ENCODE measurements at regions not wholly inside any gene's neighbourhood (a gene's known extent, or its start where the extent isn't known, plus 50 kb on each side); places are given as distances from the start of the nearest gene placed in this dataset.

DNA sequence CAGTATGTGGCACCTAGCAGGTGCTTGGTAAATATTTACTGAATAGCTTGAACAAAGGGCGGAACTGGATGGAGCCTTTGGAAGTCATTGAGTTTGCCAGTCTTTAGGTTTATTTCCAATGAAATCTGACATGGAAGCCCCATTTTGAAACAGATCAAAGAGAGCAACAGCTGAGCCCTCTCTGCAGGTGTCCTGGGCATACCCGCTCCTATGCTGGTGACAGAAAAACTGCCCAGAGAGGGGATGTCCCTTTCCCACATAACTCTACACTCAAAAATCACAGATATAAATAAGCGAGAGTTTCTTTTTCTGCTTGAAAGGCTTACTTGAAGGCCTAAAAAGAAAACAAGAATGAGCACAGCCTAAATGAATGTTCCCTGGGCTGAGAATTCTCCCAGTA lies 53.0 kb upstream of the RALY start:
- ChIA-PET CTCF (interaction anchor here (1.1 kb wide), 1 partner anchor 10 kb away, joined by 3 read pairs; no protein-coding TSS in a partner anchor), POLR2A (no interaction called here)

All from activated CD8-positive, alpha-beta memory T cell treated with anti-CD3 and anti-CD28 coated beads for 36 hours (primary cell).